ENCODE measurements at regions not wholly inside any gene's neighbourhood (a gene's known extent, or its start where the extent isn't known, plus 50 kb on each side); places are given as distances from the start of the nearest gene placed in this dataset.
A peak's percentile ranks its signal among the peaks of the same experiment; 100 is the strongest.
"Not testable (repeated sequence)": the region's sequence is repeated elsewhere in the genome, so short reads cannot be mapped to it uniquely, and the experiment has no call there.

GRCh38 chrX:128759177-128759576, 707.0 kb upstream of the ACTRT1 start:
- no peak for DNase-seq

DNA sequence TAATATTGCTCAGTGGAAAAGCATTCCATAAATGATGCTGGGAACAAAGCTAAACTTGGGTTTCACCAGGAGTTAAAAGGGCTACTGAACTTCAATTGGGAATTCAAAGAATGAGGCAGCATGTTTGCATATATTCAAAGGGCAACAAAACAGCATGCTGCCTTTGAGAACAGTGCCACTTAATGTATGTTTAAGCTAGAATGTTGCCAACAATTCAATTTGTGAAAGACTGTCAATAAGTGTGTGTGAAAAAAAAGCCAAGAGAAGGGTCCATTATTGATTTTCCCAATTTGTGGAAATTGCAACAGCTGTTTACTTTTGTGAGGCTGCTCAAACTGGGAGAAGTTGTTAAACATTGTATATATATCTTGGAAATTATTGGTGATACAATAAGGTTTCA, 701.9 kb upstream of the ACTRT1 start:
- no peak for DNase-seq

- DNase-seq, result no peak
Measured at GRCh38 chrX:128739539-128739938, 687.3 kb upstream of the ACTRT1 start.

- DNase-seq, result peak; percentile 31 to 37
Measured at GRCh38 chrX:128728943-128729342, 676.7 kb upstream of the ACTRT1 start.

DNA sequence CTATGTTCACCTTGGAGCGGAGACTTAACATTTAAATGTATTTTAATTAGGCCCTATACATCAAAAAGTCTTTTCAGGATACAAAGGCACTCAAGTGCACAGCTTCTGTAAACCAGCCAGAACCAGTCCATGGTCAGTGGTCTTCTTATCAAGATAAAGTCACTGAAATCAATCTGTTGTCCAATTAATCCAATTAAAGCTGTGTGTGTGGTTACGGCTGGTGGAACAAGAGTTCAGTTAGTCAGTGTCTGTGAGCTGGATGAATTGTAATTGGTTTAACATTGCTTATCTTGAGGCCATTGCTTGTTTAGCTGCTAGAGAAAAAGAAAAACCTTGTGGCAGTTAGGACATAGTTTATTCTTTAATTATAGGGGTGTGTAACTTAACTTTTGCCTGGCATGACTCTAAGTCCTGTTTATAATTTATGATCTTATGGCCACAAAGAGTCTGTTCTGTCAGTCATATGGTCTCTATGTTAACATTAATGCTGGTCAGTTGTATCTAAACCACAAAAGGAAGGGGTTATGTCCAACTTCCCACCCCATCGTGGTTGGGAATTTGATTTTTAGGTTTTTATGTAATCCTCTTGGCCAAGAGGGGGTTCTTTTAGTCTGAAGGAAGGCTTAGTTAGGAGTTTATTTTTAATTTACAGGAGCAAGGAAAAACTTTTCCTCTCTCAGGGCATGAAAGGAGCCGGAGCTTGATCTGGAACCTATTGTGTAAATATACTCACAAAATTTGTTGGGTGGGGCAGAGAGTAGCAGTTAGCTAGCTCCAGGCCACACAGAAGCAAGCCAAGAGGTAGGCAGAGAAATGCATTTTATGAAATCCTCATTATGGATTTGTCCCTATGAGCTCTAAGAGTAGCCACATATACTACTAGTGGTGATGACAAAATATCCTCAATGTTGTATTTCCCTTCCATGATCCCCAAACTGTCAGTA, 665.7 kb upstream of the ACTRT1 start:
- peak in 1 of 2 experiments; percentile 14 for DNase-seq

GRCh38 chrX:128714425-128714824, 662.2 kb upstream of the ACTRT1 start:
- no peak for DNase-seq

- DNase-seq, result no peak
Measured at GRCh38 chrX:128699716-128700285, 647.6 kb upstream of the ACTRT1 start.

DNA sequence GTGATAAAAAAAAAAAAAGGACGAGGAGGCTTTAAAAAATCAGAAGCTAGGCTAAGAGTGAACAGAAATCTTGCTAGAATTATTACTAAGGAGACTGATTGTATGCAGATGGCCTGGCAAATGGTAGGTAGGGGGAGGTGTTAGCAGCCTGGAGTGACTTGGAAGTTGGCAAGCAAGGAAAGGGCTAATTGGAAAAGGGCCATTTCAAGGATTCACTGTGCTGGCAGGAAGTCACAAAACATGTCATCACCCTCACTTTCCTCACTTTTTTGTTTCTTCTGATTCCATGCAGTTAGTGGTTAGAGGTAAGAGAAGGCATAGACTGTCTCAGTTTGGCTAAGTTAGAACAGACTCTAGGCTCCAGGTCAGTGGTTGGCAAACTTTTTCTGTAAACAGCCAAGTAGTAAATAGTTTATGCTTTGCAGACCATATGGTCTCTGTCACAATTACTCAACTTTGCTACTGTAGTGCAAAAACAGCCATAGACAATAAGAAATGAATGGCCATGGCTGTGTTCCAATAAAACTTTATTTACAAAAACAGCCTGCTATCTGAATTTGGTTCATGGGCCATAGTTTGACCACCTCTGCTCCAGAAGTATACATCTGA, 646.5 kb upstream of the ACTRT1 start:
- peak in 1 of 2 experiments; percentile 10 for DNase-seq

DNA sequence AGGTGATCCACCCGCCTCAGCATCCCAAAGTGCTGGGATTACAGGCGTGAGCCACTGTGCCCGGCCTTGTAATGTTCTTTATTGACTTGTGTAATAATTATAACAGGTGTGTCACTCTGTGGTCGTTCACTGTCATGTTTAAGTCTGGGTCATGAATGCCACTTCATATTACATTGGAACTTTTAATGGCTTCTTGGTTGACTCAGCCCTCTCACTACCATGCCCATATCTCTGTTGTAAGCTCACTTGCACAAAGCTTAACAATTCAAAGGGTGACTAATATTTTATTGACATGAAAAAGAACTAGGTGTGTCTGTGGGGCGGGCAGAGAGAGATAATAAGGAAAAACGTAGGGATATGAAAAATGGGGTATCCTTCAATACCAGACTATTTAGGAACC, 639.7 kb upstream of the ACTRT1 start:
- DNase-seq, result no peak

DNA sequence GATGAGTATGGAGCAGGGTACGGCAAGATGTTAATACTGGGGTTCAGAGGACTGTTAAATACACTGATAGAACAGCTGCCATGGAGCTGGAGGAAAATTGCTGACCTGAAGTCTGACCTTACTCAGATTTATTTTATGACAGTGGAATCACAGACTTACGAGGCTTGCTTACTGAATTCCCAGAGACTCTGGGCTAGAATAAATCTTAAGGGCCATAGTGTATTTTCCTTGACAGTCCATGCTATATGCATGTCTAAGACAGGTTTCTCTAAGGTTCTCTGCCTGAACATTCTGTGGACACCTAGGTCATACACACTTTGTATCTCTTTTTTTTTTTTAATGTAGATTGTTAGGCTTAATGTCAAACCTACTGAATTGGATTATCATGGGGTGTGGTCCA, 633.2 kb upstream of the ACTRT1 start:
- DNase-seq, result no peak

DNA sequence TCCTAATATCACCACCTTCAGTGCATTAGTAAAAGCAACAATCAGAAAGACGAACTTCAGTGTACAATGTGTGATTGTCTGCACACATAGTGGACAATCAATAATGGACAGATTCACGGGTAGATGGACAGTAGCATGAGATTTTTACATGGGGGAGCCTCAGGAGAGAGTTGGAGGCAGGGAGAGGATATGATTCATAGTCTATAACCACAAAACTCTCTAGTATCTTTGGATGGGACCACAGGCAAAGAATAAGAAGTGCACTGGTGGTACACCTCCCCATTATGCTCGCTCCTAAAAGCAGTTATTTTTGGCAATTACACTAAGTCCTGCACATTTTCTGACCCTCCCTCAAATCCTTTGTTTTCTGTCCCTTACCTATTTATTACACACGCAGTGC, 624.4 kb upstream of the ACTRT1 start:
- DNase-seq, result no peak

DNA sequence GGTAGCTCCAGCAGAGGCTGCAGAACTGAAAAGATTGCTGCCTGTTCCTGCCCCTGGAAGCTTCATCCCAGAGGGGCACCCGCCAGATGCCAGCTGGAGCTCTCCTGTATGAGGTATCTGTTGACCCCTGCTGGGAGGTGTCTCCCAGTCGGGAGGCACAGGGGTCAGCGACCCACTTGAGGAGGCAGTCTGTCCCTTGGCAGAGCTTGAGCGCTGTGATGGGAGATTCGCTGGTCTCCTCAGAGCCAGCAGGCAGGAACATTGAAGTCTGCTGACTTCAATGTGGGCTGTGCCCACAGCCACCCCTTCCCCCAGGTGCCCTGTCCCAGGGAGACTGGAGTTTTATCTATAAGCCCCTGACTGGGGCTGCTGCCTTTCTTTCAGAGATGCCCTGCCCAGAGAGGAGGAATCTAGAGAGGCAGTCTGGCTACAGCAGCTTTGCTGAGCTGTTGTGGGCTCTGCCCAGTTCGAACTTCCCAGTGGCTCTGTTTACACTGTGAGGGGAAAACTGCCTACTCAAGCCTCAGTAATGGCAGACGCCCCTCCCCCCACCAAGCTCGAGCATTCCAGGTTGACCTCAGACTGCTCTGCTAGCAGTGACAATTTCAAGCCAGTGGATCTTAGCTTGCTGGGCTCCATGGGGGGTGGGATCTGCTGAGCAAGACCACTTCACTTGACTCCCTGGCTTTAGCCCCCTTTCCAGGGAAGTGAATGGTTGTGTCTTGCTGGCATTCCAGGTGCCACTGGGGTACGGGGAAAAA, 622.3 kb upstream of the ACTRT1 start:
- not testable (repeated sequence) for DNase-seq

DNA sequence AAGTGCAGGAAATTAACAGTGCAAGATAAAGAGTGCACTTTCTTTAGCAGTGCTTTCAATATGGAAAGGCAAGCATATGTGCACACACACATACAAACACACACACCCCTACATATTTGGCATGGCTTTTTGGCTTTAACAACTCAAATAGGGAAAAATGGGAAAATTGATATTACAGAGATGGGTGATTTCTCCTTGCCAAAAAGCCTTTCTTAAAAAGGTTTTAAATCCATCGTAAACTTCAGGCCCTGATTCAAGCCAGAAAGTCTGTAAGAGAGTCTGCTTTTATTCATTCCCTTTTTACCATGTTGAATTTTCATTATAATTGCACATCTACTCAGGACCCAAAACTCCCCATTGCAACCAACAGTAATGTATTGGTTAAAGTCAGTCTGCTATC, 612.0 kb upstream of the ACTRT1 start:
- no peak for DNase-seq

DNA sequence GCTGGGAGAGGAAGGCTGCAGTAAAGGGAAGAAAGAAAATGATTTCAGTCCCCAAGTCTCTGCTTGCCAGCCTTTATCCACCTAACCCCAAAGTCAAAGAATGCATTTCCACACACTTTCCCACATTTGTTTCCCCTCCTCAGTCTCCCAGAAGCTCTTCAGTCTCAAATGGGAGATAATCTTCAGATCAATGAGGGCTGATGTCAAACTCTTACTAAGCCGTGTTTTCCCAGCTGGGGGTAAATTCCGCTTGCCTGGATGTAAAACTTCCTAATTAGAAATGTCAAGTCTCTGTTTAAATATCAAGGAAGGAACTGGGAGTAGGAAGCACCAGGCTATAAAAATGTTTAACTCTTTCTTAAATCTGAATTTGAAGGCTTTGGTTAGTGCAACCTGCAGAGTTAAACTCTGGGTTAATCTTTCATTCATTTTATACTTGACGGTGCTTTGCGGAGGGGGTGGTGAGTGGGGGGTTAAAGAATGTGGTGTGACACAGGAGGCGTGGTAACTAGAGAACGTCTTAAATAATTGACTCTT, 601.4 kb upstream of the ACTRT1 start:
- DNase-seq, result no peak

GRCh38 chrX:128650326-128650725, 598.1 kb upstream of the ACTRT1 start:
- peak; percentile 46 to 65 for DNase-seq

DNA sequence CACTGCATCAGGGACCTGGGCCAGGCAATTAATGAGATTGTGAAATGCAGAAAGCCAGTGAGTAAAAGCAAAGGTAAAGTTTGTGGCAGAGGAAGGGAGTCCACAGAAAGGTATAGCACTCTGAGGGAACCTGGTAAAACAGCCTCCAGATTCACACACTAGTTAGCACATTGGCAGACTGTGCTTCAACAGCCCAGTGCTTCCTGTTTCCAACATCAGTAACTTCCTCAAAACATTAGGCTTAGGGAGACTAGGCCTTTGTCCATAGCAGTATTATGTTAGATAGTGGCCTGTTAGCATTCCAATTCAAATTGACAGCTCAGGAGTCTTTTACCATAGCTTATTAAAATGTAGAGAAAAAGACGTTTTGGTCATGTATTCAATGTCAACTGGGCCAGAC, 582.6 kb upstream of the ACTRT1 start:
- no peak for DNase-seq

DNA sequence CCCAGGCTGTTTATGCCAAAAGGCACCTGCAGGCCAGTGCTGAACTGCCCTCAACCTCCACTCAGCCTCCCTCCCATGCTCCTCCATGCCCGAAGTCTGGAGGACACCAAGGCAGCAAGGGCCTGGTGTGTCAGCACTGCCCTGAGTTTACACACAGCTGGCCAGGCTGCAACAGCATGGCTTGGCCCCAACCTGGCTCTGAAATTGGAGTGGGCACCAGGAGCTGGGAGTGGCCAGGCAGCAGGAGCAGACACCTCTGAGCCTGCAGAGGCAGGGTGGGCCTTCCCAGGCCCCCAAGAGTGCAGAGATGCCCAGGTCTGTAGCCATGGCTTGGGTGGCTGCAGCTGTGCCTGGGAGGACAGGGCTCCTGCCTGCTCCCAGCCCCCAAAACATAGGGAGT, 571.2 kb upstream of the ACTRT1 start:
- DNase-seq, result no peak

DNA sequence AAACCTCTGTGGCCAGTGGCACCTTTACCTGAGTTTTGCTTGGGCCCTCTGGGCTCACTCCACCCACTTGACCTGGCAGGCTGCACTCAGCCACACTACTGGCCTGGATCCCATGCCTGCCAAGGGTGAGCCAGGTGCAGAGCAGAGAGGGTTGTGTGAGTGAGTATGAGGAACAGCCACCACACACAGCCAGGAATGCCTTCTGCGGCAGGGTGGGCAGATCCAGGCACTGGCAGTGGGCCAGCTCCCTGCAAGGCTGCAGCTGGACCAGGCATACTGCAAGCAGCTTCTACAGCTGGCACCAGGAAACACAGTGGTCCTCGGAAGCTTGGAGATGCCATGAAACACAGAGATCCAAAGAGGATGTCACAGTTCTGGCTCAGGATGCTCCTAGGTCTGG, 570.1 kb upstream of the ACTRT1 start:
- DNase-seq, result no peak

DNA sequence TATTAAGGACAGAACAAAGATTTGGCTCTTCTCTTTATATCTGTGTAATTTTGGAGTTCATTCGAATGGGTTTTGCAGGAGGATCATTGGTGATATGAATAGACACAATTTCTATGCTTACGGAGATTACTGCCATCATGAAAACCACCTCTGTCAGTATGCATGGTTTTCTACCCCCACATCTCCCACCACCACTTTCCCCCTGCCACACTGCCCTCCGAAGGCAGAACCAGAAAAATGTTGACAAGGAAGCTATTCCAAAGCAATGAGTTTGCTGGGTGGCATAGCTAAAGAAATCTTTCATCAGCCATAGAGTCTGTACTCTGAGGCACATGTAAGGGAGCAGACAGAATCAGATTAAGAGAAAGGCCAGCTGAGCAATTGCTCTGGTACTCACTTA, 567.3 kb upstream of the ACTRT1 start:
- no peak for DNase-seq

GRCh38 chrX:128616933-128617332, 564.7 kb upstream of the ACTRT1 start:
- no peak for DNase-seq

GRCh38 chrX:128606817-128607216, 554.6 kb upstream of the ACTRT1 start:
- not testable (repeated sequence) for DNase-seq

DNA sequence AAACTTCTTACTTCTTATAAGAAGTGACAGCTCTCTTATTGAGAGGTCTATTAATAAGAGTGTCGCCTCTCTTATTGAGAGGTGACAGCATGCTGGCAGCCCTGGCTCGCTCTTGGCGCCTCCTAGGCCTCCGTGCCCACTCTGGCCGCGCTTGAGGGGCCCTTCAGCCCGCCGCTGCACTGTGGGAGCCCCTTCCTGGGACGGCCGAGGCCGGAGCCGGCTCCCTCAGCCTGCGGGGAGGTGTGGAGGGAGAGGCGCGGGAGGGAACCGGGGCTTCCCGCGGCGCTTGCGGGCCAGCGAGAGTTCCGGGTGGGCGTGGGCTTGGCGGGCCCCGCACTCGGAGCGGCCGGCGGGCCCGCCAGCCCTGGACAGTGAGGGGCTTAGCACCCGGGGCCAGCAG, 554.2 kb upstream of the ACTRT1 start:
- DNase-seq, result not testable (repeated sequence)

- no peak for DNase-seq
Measured at GRCh38 chrX:128601706-128602105, 549.5 kb upstream of the ACTRT1 start.

Measured in NCI-H524 (cell line).